ENCODE measurements at regions not wholly inside any gene's neighbourhood (a gene's known extent, or its start where the extent isn't known, plus 50 kb on each side); places are given as distances from the start of the nearest gene placed in this dataset. TPM values are rescaled to one million over a fixed set of nuclear protein-coding genes. Genes with fewer than 3 reads are reported as not detected.

- ChIA-PET CTCF (no interaction called here), POLR2A (no interaction called here)
- intact Hi-C loops (cut with micrococcal nuclease): no loop called here
- DNase-seq: no peak
- Mint-ChIP-seq H3K36me3 (ENCODE audit: low read depth) (no peaks in the 10 kb centered on the region), H3K9me3 (peaks cover 2% of the 10 kb centered on the region), H3K4me3 (no peak overlapping the region), H3K27me3 (no peaks in the 10 kb centered on the region), H3K4me1 (ENCODE audit: low read depth) (no peaks in the 10 kb centered on the region), H3K27ac (no peak overlapping the region)
- TF ChIP-seq, protein P1, sequence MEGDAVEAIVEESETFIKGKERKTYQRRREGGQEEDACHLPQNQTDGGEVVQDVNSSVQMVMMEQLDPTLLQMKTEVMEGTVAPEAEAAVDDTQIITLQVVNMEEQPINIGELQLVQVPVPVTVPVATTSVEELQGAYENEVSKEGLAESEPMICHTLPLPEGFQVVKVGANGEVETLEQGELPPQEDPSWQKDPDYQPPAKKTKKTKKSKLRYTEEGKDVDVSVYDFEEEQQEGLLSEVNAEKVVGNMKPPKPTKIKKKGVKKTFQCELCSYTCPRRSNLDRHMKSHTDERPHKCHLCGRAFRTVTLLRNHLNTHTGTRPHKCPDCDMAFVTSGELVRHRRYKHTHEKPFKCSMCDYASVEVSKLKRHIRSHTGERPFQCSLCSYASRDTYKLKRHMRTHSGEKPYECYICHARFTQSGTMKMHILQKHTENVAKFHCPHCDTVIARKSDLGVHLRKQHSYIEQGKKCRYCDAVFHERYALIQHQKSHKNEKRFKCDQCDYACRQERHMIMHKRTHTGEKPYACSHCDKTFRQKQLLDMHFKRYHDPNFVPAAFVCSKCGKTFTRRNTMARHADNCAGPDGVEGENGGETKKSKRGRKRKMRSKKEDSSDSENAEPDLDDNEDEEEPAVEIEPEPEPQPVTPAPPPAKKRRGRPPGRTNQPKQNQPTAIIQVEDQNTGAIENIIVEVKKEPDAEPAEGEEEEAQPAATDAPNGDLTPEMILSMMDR (IDR thresholded peaks at IDR 0.05): no peak
- ATAC-seq: no peak
Measured at GRCh38 chrX:95145848-95146490, 1472.0 kb downstream of the FAM133A start.

GRCh38 chrX:95152810-95153209 is 1478.8 kb downstream of the FAM133A start:
- no peak for DNase-seq
- ChIA-PET CTCF (no interaction called here), POLR2A (no interaction called here)
- no peaks in the 10 kb centered on the region for H3K4me1 Mint-ChIP-seq (ENCODE audit: low read depth)
- TF ChIP-seq, protein P1 (IDR thresholded peaks at IDR 0.05): no peak
- ATAC-seq: no peak
- no peaks in the 10 kb centered on the region for H3K36me3 Mint-ChIP-seq (ENCODE audit: low read depth)
- intact Hi-C loops (cut with micrococcal nuclease): no loop called here
- no peaks in the 10 kb centered on the region for H3K9me3 Mint-ChIP-seq
- H3K4me3 Mint-ChIP-seq: no peak overlapping the region
- no peaks in the 10 kb centered on the region for H3K27me3 Mint-ChIP-seq
- H3K27ac Mint-ChIP-seq: no peak overlapping the region

GRCh38 chrX:95156566-95156965 is 1482.6 kb downstream of the FAM133A start:
- no peaks in the 10 kb centered on the region for H3K36me3 Mint-ChIP-seq (ENCODE audit: low read depth)
- H3K9me3 Mint-ChIP-seq: no peaks in the 10 kb centered on the region
- intact Hi-C loops (cut with micrococcal nuclease): no loop called here
- POLR2A ChIA-PET: no interaction called here
- CTCF ChIA-PET: no interaction called here
- no peak for DNase-seq
- no peak for ATAC-seq
- H3K27me3 Mint-ChIP-seq: no peaks in the 10 kb centered on the region
- no peak overlapping the region for H3K4me3 Mint-ChIP-seq
- TF ChIP-seq, protein P1 (IDR thresholded peaks at IDR 0.05): no peak
- no peaks in the 10 kb centered on the region for H3K4me1 Mint-ChIP-seq (ENCODE audit: low read depth)
- H3K27ac Mint-ChIP-seq: no peak overlapping the region

Small RNAs in the stretch of these regions (microRNA-seq; reads per million reads assigned to microRNA genes)
- gene MIR548M (ENCODE audit: borderline microRNAs expressed, borderline replicate concordance): not detected
